ENCODE measurements at regions not wholly inside any gene's neighbourhood (a gene's known extent, or its start where the extent isn't known, plus 50 kb on each side); places are given as distances from the start of the nearest gene placed in this dataset.

GRCh38 chrX:82675104-82675503 is 833.0 kb upstream of the POU3F4 start:
- no peak overlapping the region for H3K9ac ChIP-seq
- H3K36me3 ChIP-seq (replicated peaks in 1 of 2; ENCODE audit: control insufficient read depth in 1 of 2, insufficient read depth in 2 of 2, low read length in 1 of 2) = no peaks in the 10 kb centered on the region
- POLR2A ChIA-PET = no interaction called here
- no peaks in the 10 kb centered on the region for H3K9me2 ChIP-seq
- no peaks in the 10 kb centered on the region for H3K4me1 ChIP-seq (ENCODE audit: control insufficient read depth in 1 of 2, insufficient read depth in 2 of 2, low read depth in 1 of 2, low read length in 1 of 2)
- CTCF ChIA-PET = interaction anchor here (1.3 to 1.8 kb wide), 2 partner anchors 17 to 18 kb away, joined by 3 to 6 read pairs; no protein-coding TSS in a partner anchor
- H4K20me1 ChIP-seq (ENCODE audit: insufficient read depth) = no peaks in the 10 kb centered on the region
- no peak overlapping the region for H3K27ac ChIP-seq (ENCODE audit: low read depth in 2 of 2, low read length in 1 of 2)
- no peak overlapping the region for H3K4me3 ChIP-seq (ENCODE audit: low read depth in 2 of 2, low read length in 1 of 2)
- TF ChIP-seq RAD21 (IDR thresholded peaks at IDR 0.05; ENCODE audit: low read length) = no peak
- TF ChIP-seq EZH2phosphoT487 (IDR thresholded peaks at IDR 0.05; ENCODE audit: borderline replicate concordance, low read depth) = no peak
- no peak for TF ChIP-seq YY1 (IDR thresholded peaks at IDR 0.05; ENCODE audit: low read depth)
- TF ChIP-seq USF1 (IDR thresholded peaks at IDR 0.05; ENCODE audit: borderline replicate concordance, low read depth) = no peak
- no peak for TF ChIP-seq SIN3A (IDR thresholded peaks at IDR 0.05; ENCODE audit: borderline replicate concordance, low read depth, low read length)
- TF ChIP-seq GATA2 (CRISPR knock-in tag; IDR thresholded peaks at IDR 0.05) = no peak
- no peak for TF ChIP-seq EP300 (IDR thresholded peaks at IDR 0.05; ENCODE audit: borderline replicate concordance in 1 of 2, low read depth in 1 of 2, low read length in 1 of 2)
- TF ChIP-seq, protein P1, sequence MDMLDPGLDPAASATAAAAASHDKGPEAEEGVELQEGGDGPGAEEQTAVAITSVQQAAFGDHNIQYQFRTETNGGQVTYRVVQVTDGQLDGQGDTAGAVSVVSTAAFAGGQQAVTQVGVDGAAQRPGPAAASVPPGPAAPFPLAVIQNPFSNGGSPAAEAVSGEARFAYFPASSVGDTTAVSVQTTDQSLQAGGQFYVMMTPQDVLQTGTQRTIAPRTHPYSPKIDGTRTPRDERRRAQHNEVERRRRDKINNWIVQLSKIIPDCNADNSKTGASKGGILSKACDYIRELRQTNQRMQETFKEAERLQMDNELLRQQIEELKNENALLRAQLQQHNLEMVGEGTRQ (IDR thresholded peaks at IDR 0.05; ENCODE audit: borderline replicate concordance, low read depth, low read length) = no peak
- TF ChIP-seq RFX5 (IDR thresholded peaks at IDR 0.05; ENCODE audit: low read length) = no peak
- TF ChIP-seq MXI1 (IDR thresholded peaks at IDR 0.05; ENCODE audit: low read depth, low read length) = no peak
- TF ChIP-seq, protein P2, sequence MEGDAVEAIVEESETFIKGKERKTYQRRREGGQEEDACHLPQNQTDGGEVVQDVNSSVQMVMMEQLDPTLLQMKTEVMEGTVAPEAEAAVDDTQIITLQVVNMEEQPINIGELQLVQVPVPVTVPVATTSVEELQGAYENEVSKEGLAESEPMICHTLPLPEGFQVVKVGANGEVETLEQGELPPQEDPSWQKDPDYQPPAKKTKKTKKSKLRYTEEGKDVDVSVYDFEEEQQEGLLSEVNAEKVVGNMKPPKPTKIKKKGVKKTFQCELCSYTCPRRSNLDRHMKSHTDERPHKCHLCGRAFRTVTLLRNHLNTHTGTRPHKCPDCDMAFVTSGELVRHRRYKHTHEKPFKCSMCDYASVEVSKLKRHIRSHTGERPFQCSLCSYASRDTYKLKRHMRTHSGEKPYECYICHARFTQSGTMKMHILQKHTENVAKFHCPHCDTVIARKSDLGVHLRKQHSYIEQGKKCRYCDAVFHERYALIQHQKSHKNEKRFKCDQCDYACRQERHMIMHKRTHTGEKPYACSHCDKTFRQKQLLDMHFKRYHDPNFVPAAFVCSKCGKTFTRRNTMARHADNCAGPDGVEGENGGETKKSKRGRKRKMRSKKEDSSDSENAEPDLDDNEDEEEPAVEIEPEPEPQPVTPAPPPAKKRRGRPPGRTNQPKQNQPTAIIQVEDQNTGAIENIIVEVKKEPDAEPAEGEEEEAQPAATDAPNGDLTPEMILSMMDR (IDR thresholded peaks at IDR 0.05) = no peak
- TF ChIP-seq MEF2A (IDR thresholded peaks at IDR 0.05; ENCODE audit: borderline replicate concordance, low read depth) = no peak
- no peak for TF ChIP-seq RXRA (IDR thresholded peaks at IDR 0.05; ENCODE audit: borderline replicate concordance, low read depth)
- TF ChIP-seq SMC3 (IDR thresholded peaks at IDR 0.05; ENCODE audit: low read depth, low read length) = no peak
- TF ChIP-seq RCOR1 (IDR thresholded peaks at IDR 0.05; ENCODE audit: low read length) = no peak
- TF ChIP-seq, protein P3, sequence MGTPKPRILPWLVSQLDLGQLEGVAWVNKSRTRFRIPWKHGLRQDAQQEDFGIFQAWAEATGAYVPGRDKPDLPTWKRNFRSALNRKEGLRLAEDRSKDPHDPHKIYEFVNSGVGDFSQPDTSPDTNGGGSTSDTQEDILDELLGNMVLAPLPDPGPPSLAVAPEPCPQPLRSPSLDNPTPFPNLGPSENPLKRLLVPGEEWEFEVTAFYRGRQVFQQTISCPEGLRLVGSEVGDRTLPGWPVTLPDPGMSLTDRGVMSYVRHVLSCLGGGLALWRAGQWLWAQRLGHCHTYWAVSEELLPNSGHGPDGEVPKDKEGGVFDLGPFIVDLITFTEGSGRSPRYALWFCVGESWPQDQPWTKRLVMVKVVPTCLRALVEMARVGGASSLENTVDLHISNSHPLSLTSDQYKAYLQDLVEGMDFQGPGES (IDR thresholded peaks at IDR 0.05; ENCODE audit: low read depth, low read length) = no peak
- no peaks in the 10 kb centered on the region for H3K79me2 ChIP-seq (ENCODE audit: insufficient read depth)
- DNase-seq = no peak
- no peaks in the 10 kb centered on the region for H3K9me3 ChIP-seq
- no peaks in the 10 kb centered on the region for H3K27me3 ChIP-seq (ENCODE audit: insufficient read depth)
- no peak overlapping the region for H3K4me2 ChIP-seq
- no peak overlapping the region for H2AFZ ChIP-seq (ENCODE audit: low read depth)
- H3F3A ChIP-seq (replicated peaks; ENCODE audit: insufficient read depth) = no peaks in the 10 kb centered on the region

All from SK-N-SH (cell line).